Central memory CD4-positive, alpha-beta T cell (primary cell): ENCODE measurements at regions not wholly inside any gene's neighbourhood (a gene's known extent, or its start where the extent isn't known, plus 50 kb on each side); places are given as distances from the start of the nearest gene placed in this dataset.
"Not testable (repeated sequence)": the region's sequence is repeated elsewhere in the genome, so short reads cannot be mapped to it uniquely, and the experiment has no call there.

Experiments used
- DNase-seq: peaks from one replicate; pipeline ENCODE4 v3.0.0; 2022

DNA sequence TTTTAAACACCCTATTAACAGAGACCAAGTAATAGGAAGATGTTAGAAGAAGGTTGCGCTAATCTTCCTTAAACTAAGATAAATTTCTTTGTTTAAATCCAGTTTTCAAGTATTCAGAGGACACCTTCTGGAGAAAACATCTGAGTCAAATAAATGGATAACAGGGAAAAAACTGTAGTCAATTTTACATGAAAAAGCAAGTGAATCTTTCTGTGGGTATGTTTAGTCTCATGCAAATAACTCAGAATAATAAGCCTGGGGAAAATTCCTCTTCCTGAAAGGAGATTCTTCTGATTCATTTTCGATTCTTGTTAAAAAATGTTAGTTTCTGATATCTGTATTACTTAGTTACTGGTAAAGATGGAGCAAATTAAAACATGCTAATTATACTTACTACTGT lies 145.5 kb downstream of the CTH start:
- no peak for DNase-seq

DNA sequence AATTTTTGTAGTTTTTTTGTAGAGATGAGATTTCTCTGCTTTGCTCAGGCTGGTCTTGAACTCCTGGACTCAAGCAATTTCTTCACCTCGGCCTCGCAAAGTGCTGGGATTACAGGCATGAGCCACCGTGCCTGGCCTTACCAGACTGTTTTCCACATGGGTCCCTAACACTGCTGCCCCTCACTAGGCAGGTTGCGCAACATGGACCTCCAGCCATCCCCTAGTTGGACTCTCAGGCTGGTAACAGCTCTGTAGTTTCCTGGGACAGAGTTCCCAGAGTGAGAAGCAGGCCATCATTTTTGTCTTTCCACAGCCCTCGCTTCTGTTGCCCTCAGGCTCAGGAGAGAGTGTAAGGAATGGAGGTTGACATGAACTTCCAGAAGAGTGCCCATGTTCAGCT lies 156.1 kb downstream of the CTH start:
- DNase-seq: no peak

GRCh38 chr1:70571191-70571590 lies 160.1 kb downstream of the CTH start:
- DNase-seq: no peak

- no peak for DNase-seq
These were observed 162.3 kb downstream of the CTH start for GRCh38 chr1:70573317-70573843.

DNA sequence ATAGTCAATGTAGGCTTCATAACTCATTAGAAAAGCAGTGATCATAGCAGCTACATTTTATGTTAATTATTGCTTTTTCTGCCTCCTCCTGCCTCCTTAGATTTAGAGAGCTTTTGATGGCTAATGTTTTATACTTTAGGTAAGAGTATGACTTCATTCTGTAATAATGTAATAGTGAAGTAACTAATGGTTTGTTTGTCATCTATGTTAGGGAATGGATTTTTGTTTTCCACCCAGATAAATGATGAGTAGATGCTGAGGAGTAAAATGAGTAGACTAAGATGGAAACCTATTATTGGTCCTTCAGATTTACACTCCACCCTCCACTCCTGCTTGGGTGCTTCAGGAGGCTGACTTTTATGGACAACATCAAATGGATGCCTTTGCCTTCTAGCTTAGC lies 170.6 kb downstream of the CTH start:
- DNase-seq: no peak

- DNase-seq: no peak
These were observed 172.5 kb downstream of the CTH start for GRCh38 chr1:70583522-70583921.

- DNase-seq: no peak
These were observed 175.0 kb downstream of the CTH start for GRCh38 chr1:70586046-70586445.

DNA sequence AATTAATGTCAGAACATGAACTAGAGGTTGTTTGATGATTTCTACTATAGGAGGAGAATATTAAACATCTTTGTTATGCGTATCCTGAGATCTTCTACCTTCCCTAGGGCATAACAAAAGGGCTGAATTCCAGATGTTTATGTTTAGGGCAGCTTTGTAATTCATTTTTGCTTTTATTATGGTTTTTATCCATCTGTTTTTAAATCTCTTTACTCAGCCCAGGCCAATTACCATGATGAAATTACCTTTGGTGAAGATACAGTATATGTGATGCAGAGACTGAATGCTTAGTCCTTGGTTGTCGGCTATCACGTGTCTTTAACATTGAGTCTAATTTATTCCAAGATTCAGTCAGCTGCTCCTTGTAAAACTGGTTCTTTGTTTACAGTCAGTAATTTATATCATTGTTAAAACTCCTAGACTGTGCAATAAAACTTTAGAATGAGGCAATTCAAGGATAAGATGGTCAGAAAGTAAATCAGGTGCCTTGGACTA lies 176.9 kb downstream of the CTH start:
- DNase-seq: no peak

DNA sequence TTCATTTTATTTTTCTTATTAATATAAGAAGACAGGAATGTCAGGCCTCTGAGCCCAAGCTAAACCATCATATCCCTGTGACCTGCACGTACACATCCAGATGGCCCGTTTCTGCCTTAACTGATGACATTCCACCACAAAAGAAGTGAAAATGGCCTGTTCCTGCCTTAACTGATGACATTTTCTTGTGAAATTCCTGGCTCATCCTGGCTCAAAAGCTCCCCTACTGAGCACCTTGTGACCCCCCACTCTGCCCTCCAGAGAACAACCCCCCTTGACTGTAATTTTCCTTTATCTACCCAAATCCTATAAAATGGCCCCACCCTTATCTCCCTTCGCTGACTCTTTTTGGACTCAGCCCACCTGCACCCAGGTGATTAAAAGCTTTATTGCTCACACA lies 182.5 kb downstream of the CTH start:
- not testable (repeated sequence) for DNase-seq

GRCh38 chr1:70608815-70609214 lies 197.7 kb downstream of the CTH start:
- no peak for DNase-seq

DNA sequence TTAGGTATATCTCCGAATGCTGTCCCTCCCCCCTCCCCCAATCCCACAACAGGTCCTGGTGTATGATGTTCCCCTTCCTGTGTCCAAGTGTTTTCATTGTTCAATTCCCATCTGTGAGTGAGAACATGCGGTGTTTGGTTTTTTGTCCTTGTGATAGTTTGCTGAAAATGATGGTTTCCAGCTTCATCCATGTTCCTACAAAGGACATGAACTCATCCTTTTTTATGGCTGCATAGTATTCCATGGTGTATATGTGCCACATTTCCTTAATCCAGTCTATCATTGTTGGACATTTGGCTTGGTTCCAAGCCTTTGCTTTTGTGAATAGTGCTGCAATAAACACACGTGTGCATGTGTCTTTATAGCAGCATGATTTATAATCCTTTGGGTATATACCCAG lies 199.1 kb downstream of the CTH start:
- DNase-seq: not testable (repeated sequence)

DNA sequence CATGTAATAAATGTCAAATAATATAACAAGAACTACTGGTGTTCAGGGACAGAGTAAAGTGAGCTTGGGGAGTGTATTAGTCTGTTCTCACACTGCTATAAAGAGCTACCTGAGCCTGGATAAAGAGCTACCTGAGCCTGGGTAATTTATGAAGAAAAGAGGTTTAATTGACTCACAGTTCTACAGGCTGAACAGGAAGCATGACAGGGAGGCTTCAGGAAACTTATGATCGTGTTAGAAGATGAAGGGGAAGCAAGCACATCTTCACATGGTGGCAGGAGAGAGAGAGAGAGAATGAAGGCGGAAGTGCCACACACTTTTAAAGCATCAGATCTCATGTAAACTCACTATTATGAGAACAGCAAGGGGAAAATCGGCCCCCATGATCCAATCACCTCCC lies 205.9 kb downstream of the CTH start:
- no peak for DNase-seq

DNA sequence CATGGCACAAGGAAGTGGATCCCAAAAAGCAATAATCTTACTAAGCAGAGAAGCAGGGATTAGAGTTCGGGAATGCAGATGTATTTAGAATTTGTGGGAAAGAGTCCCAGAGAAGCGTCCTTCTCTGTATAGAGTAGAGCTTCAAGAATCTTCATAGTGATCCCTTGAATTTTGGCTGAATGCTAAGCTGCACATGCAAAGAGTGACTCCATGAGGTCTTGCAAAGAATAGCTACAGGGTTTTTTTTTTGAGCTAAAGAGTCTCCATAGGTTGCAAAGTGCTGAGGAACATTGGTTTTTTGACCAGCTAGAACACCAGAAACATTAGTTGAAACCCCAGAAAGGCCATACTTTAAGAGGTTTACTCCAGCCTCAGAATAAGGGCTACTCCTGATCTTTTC lies 206.7 kb downstream of the CTH start:
- DNase-seq: no peak

GRCh38 chr1:70627910-70628309 lies 216.8 kb downstream of the CTH start:
- no peak for DNase-seq

DNA sequence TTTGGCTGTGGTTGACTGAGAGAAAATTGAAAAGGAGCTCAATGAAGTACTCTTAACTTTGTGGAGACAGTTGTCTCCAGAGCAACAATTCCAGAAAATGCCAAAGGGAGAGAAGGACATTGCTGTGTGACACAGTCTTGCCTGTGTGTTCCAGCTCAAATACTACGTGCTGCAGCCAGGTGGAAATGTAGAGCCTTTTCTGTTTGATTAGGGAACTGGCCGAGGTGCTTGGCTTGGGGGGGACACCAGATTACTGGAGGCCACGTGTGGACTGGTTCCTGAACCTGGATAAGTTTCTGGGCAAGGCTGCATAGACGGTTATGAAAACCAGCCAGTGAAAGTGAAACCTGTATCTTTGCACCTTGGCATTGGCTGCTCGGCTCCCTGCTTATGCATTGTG lies 217.9 kb downstream of the CTH start:
- no peak for DNase-seq

DNA sequence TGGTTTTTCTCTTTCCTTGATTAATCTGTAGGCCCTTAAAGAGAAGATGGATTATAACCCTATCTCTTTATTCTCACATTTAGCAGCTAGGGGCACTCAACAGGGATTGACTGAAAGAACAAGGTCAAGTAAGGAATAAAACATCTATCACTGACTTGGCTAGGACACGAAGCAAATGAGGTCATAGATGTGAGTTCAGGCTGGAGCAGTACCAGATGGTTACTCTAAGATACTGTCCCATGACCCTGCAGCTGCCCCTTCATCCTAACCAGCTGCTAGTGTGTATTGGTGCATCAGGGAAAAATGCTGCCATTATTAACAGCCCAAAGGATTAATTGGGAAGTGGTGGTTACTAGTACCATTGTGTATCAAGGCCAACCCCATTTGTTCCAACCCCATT lies 221.9 kb downstream of the CTH start:
- DNase-seq: no peak

DNA sequence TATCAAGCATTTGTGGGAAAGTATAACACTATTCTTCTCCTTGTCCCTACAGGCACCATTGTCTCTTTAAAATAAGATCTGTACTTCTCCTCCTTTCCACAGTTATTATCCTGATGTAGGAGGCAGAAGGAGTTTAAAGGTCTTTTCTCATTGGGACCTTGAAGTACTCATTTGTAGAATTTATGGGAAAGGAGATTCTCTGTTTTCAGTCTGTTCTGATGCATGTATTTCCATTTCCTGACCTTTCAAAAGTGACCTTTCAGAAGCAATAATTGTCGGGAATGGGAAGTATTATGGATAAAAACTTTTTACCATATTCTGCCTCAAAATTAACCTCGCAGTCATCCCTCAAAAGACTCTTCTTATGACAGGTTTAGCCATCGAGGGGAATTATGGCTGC lies 224.8 kb downstream of the CTH start:
- no peak for DNase-seq

GRCh38 chr1:70641868-70642267 lies 230.8 kb downstream of the CTH start:
- no peak for DNase-seq

DNA sequence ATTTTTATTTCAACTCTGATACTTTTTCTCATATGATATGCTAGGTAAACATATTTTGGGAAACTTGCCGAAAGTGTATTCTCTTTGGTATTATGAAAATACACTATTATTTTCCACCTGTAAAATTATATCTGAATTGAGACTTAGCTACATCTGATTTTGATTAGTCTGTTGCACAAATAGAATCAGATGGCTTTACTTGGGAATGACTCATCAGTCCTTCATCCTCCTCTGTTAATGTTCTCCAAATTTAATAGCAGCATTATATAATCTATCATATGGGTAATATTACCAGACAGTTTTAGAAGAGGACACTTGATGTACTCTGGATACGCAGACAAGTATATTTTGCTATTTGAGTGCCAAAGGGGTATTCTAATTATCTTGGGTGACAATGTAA lies 245.3 kb downstream of the CTH start:
- DNase-seq: no peak

GRCh38 chr1:70659891-70660290 lies 248.8 kb downstream of the CTH start:
- no peak for DNase-seq

GRCh38 chr1:70666381-70667140 lies 255.5 kb downstream of the CTH start:
- no peak for DNase-seq

DNA sequence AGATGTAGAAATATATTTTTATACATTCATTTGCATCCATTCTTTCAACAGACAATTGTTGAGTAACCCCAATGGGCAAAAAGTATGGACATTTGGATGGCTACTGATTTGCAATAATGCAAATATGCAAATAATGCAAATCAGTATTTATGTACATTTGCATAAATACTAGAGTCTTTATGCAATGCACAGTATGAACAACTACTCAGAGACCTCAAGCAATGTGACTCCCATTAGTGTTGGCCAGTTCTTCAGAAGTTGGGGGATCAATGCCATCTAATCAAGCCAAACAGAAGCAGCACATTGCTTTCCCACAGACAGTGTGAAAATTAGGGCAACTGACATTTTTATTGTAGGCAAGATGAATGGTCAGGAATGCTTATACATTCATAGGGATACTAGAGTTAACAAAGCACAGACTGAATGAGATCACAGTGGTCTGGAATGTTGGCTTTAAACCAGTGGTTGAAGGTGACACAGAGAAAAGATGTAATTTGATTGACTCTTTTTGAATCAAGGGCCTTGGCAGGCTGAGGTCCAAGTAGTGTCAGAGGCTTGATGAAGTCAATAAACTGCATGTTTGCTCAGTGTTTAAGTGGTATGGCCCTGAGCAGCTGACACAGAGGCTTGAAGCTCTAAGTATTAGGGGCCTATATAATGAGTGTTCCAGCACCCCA lies 256.6 kb downstream of the CTH start:
- no peak for DNase-seq

GRCh38 chr1:70671006-70671405 lies 259.9 kb downstream of the CTH start:
- no peak for DNase-seq

DNA sequence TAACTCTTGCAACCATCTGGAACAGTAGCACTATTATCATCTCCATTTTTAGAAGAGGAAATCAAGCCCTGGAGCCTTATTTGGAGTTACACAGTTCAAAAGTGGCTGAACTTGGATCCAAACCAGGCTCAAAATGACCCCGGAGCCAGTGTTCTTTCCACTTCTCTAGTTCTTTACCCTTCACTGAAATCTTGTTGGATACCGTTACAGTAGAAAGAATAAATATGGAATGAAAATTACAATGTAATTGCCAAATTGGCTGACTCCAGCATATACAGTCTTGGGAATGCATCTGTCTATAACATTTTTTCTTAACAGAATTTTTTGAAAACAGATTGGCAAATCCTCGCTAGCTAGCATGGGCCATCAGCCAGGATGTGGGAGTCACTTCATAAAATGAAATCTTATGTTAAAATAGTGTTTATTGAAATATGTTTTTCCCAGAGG lies 261.4 kb downstream of the CTH start:
- DNase-seq: no peak
